ENCODE measurements at regions not wholly inside any gene's neighbourhood (a gene's known extent, or its start where the extent isn't known, plus 50 kb on each side); places are given as distances from the start of the nearest gene placed in this dataset.

- Mint-ChIP-seq H3K27me3 (ENCODE audit: low read depth) (peaks cover 4% of the 10 kb centered on the region), H3K36me3 (ENCODE audit: insufficient read depth in 1 of 3, low read depth in 3 of 3) (peaks cover 13 to 42% (median 25%) of the 10 kb centered on the region in 3 experiments), H3K9me3 (peaks cover 41 to 46% of the 10 kb centered on the region in 2 experiments), H3K4me1 (no peaks in the 10 kb centered on the region), H3K27ac (no peak overlapping the region), H3K4me3 (no peak overlapping the region)
- Histone ChIP-seq H3K14ac (ENCODE audit: insufficient read depth, low read length) (no peak overlapping the region), H3K18ac (ENCODE audit: insufficient read length, low read depth, low read length) (no peak overlapping the region), H3K23ac (ENCODE audit: insufficient read length, low read depth, low read length) (no peak overlapping the region), H4K91ac (ENCODE audit: insufficient read length, low read depth, low read length) (no peak overlapping the region), H3K27me3 (ENCODE audit: insufficient read depth, low read length) (no peaks in the 10 kb centered on the region), H3K79me2 (ENCODE audit: insufficient read depth, low read length) (no peaks in the 10 kb centered on the region), H3K4ac (ENCODE audit: low read depth, low read length) (no peak overlapping the region), H2AFZ (ENCODE audit: low read length) (no peak overlapping the region), H4K5ac (ENCODE audit: insufficient read length, low read depth, low read length) (no peak overlapping the region), H2BK12ac (ENCODE audit: insufficient read length, low read depth, low read length) (no peak overlapping the region), H3K27ac (ENCODE audit: insufficient read length, low read depth, low read length) (no peak overlapping the region), H3K4me1 (ENCODE audit: insufficient read depth, low read length) (no peaks in the 10 kb centered on the region), H2BK20ac (ENCODE audit: low read depth, low read length, poor library complexity, severe bottlenecking) (no peak overlapping the region), H3T11ph (ENCODE audit: low read length) (no peak overlapping the region), H3K56ac (ENCODE audit: insufficient read length, low read depth, low read length) (no peak overlapping the region), H3K79me1 (ENCODE audit: insufficient read depth, low read depth, low read length, poor library complexity, severe bottlenecking) (no peaks in the 10 kb centered on the region), H2BK120ac (ENCODE audit: low read depth, low read length, poor library complexity, severe bottlenecking) (no peak overlapping the region), H4K20me1 (ENCODE audit: control insufficient read depth, insufficient read depth, insufficient read length) (no peaks in the 10 kb centered on the region), H3K4me2 (ENCODE audit: insufficient read depth, insufficient read length, low read length) (no peak overlapping the region), H3K23me2 (ENCODE audit: insufficient read length, low read depth, low read length, poor library complexity, severe bottlenecking) (no peaks in the 10 kb centered on the region), H3K9me3 (ENCODE audit: control insufficient read depth, low read depth, low read length) (peaks cover 8% of the 10 kb centered on the region), H2AK5ac (ENCODE audit: insufficient read length, low read length) (no peak overlapping the region), H4K8ac (replicated peaks; ENCODE audit: insufficient read length, low read depth, low read length) (no peak overlapping the region), H2BK5ac (ENCODE audit: insufficient read length, low read length) (no peak overlapping the region), H3K9ac (ENCODE audit: extremely low read depth, insufficient read length, low read length) (no peak overlapping the region), H2BK15ac (ENCODE audit: low read depth, low read length) (no peak overlapping the region)
- TF ChIP-seq CTCF (conservative IDR thresholded peaks at IDR 0.05), result no peak
- WGBS (ENCODE audit: extremely low coverage, insufficient read length, low lambda C conversion rate), result no CpG with 5 or more reads among the region's 2 CpGs
- no peak for DNase-seq
Observed at GRCh38 chr13:61874970-61875579, 459.4 kb upstream of the PCDH20 start.
